ENCODE measurements at regions not wholly inside any gene's neighbourhood (a gene's known extent, or its start where the extent isn't known, plus 50 kb on each side); places are given as distances from the start of the nearest gene placed in this dataset.
A peak's percentile ranks its signal among the peaks of the same experiment; 100 is the strongest.

GRCh38 chr2:194087089-194087958, 1569.7 kb upstream of the SLC39A10 start:
- Histone ChIP-seq H3K4me1 (ENCODE audit: insufficient read depth, low read length, poor library complexity, severe bottlenecking) (peaks cover 14% of the 10 kb centered on the region), H3K9ac (ENCODE audit: low read depth, low read length, poor library complexity, severe bottlenecking) (no peak overlapping the region), H2AFZ (ENCODE audit: low read length) (no peak overlapping the region), H3K36me3 (ENCODE audit: insufficient read depth, low read length) (no peaks in the 10 kb centered on the region), H3K27me3 (ENCODE audit: insufficient read depth, low read length, poor library complexity, severe bottlenecking) (no peaks in the 10 kb centered on the region), H3K9me2 (replicated peaks; ENCODE audit: low read depth, low read length) (no peaks in the 10 kb centered on the region), H3K79me2 (ENCODE audit: insufficient read depth, low read length) (no peaks in the 10 kb centered on the region), H3F3A (ENCODE audit: low read depth) (no peaks in the 10 kb centered on the region), H3K4me3 (ENCODE audit: low read length, poor library complexity, severe bottlenecking) (no peak overlapping the region), H3K4me2 (ENCODE audit: low read depth, low read length, poor library complexity, severe bottlenecking) (no peak overlapping the region), H4K20me1 (ENCODE audit: insufficient read depth, low read length, poor library complexity, severe bottlenecking) (no peaks in the 10 kb centered on the region), H3K9me3 (ENCODE audit: insufficient read depth, low read depth, low read length) (no peaks in the 10 kb centered on the region)
- no peak for TF ChIP-seq EZH2phosphoT487 (IDR thresholded peaks at IDR 0.05; ENCODE audit: borderline replicate concordance)
- no peak for TF ChIP-seq CTCF (conservative IDR thresholded peaks at IDR 0.05; ENCODE audit: low read length)

GRCh38 chr2:194086129-194086528, 1570.9 kb upstream of the SLC39A10 start:
- Histone ChIP-seq H3K36me3 (ENCODE audit: insufficient read depth, low read length) (no peaks in the 10 kb centered on the region), H3F3A (ENCODE audit: low read depth) (no peaks in the 10 kb centered on the region), H3K27me3 (ENCODE audit: insufficient read depth, low read length, poor library complexity, severe bottlenecking) (no peaks in the 10 kb centered on the region), H3K4me1 (ENCODE audit: insufficient read depth, low read length, poor library complexity, severe bottlenecking) (peaks cover 14% of the 10 kb centered on the region), H3K79me2 (ENCODE audit: insufficient read depth, low read length) (no peaks in the 10 kb centered on the region), H3K9me3 (ENCODE audit: insufficient read depth, low read depth, low read length) (no peaks in the 10 kb centered on the region), H3K9ac (ENCODE audit: low read depth, low read length, poor library complexity, severe bottlenecking) (no peak overlapping the region), H3K4me2 (ENCODE audit: low read depth, low read length, poor library complexity, severe bottlenecking) (peak overlapping the region; percentile 20), H3K4me3 (ENCODE audit: low read length, poor library complexity, severe bottlenecking) (no peak overlapping the region), H3K9me2 (replicated peaks; ENCODE audit: low read depth, low read length) (no peaks in the 10 kb centered on the region), H4K20me1 (ENCODE audit: insufficient read depth, low read length, poor library complexity, severe bottlenecking) (no peaks in the 10 kb centered on the region), H2AFZ (ENCODE audit: low read length) (no peak overlapping the region)
- no peak for TF ChIP-seq CTCF (conservative IDR thresholded peaks at IDR 0.05; ENCODE audit: low read length)
- TF ChIP-seq EZH2phosphoT487 (IDR thresholded peaks at IDR 0.05; ENCODE audit: borderline replicate concordance): no peak

- H3K4me3 ChIP-seq (ENCODE audit: low read length, poor library complexity, severe bottlenecking): no peak overlapping the region
- H3K79me2 ChIP-seq (ENCODE audit: insufficient read depth, low read length): no peaks in the 10 kb centered on the region
- no peaks in the 10 kb centered on the region for H3K4me1 ChIP-seq (ENCODE audit: insufficient read depth, low read length, poor library complexity, severe bottlenecking)
- no peaks in the 10 kb centered on the region for H3K9me3 ChIP-seq (ENCODE audit: insufficient read depth, low read depth, low read length)
- no peak overlapping the region for H3K9ac ChIP-seq (ENCODE audit: low read depth, low read length, poor library complexity, severe bottlenecking)
- H3K4me2 ChIP-seq (ENCODE audit: low read depth, low read length, poor library complexity, severe bottlenecking): no peak overlapping the region
- H3K27me3 ChIP-seq (ENCODE audit: insufficient read depth, low read length, poor library complexity, severe bottlenecking): no peaks in the 10 kb centered on the region
- no peaks in the 10 kb centered on the region for H3K36me3 ChIP-seq (ENCODE audit: insufficient read depth, low read length)
- H3F3A ChIP-seq (ENCODE audit: low read depth): no peaks in the 10 kb centered on the region
- no peaks in the 10 kb centered on the region for H3K9me2 ChIP-seq (replicated peaks; ENCODE audit: low read depth, low read length)
- H2AFZ ChIP-seq (ENCODE audit: low read length): no peak overlapping the region
- TF ChIP-seq EZH2phosphoT487 (IDR thresholded peaks at IDR 0.05; ENCODE audit: borderline replicate concordance) (no peak), CTCF (conservative IDR thresholded peaks at IDR 0.05; ENCODE audit: low read length) (no peak)
- no peaks in the 10 kb centered on the region for H4K20me1 ChIP-seq (ENCODE audit: insufficient read depth, low read length, poor library complexity, severe bottlenecking)
Measured at GRCh38 chr2:194079989-194080388, 1577.0 kb upstream of the SLC39A10 start.
